HG03159 (cell line): ENCODE measurements at regions not wholly inside any gene's neighbourhood (a gene's known extent, or its start where the extent isn't known, plus 50 kb on each side); places are given as distances from the start of the nearest gene placed in this dataset.

Experiments
- ATAC-seq: cut with Tn5 transposase; IDR thresholded peaks from one replicate; pipeline ENCODE4 v1.9.1; 2021; ENCODE audit warnings: mild to moderate bottlenecking, moderate library complexity; ENCODE audit not compliant: unreplicated experiment

- no peak for ATAC-seq
These were observed 112.8 kb downstream of the LINC00237 start for GRCh38 chr20:20993372-20993771.

GRCh38 chr20:20992686-20993360 lies 113.3 kb downstream of the LINC00237 start:
- ATAC-seq = no peak

GRCh38 chr20:20992277-20992676 lies 113.9 kb downstream of the LINC00237 start:
- ATAC-seq = no peak

GRCh38 chr20:20989081-20989480 lies 117.1 kb downstream of the LINC00237 start:
- ATAC-seq = no peak

GRCh38 chr20:20979934-20980333 lies 126.2 kb downstream of the LINC00237 start:
- no peak for ATAC-seq

GRCh38 chr20:20977786-20978185 lies 128.4 kb downstream of the LINC00237 start:
- ATAC-seq = no peak

- no peak for ATAC-seq
These were observed 133.7 kb downstream of the LINC00237 start for GRCh38 chr20:20972490-20972889.

GRCh38 chr20:20971810-20972209 lies 134.3 kb downstream of the LINC00237 start:
- no peak for ATAC-seq

GRCh38 chr20:20970841-20971240 lies 135.3 kb downstream of the LINC00237 start:
- no peak for ATAC-seq

- ATAC-seq = no peak
These were observed 136.4 kb downstream of the LINC00237 start for GRCh38 chr20:20969701-20970280.

GRCh38 chr20:20967564-20968184 lies 138.5 kb downstream of the LINC00237 start:
- no peak for ATAC-seq

- ATAC-seq = no peak
These were observed 140.0 kb downstream of the LINC00237 start for GRCh38 chr20:20966171-20966570.

- ATAC-seq = no peak
These were observed 147.0 kb downstream of the LINC00237 start for GRCh38 chr20:20959031-20959755.

- no peak for ATAC-seq
These were observed 149.6 kb downstream of the LINC00237 start for GRCh38 chr20:20956513-20956931.

- no peak for ATAC-seq
These were observed 150.3 kb downstream of the LINC00237 start for GRCh38 chr20:20955892-20956291.

- ATAC-seq = no peak
These were observed 152.2 kb downstream of the LINC00237 start for GRCh38 chr20:20953738-20954618.

- ATAC-seq = no peak
These were observed 155.5 kb downstream of the LINC00237 start for GRCh38 chr20:20950620-20951019.

- no peak for ATAC-seq
These were observed 159.9 kb downstream of the LINC00237 start for GRCh38 chr20:20946122-20946759.

GRCh38 chr20:20941468-20941889 lies 164.7 kb downstream of the LINC00237 start:
- ATAC-seq = no peak

GRCh38 chr20:20939006-20939405 lies 167.2 kb downstream of the LINC00237 start:
- ATAC-seq = no peak
